Hematopoietic multipotent progenitor cell treated with erythropoietin and hydrocortisone succinate and interleukin-3 and kit ligand, for 4 days (in vitro differentiated cells): ENCODE measurements at regions not wholly inside any gene's neighbourhood (a gene's known extent, or its start where the extent isn't known, plus 50 kb on each side); places are given as distances from the start of the nearest gene placed in this dataset.

Experiments
- DNase-seq: peaks from one replicate; pipeline ENCODE4 v3.0.0-alpha.2; 2015

- DNase-seq, result no peak
Measured at GRCh38 chrX:129077424-129078170, 445.7 kb downstream of the SMARCA1 start.

DNA sequence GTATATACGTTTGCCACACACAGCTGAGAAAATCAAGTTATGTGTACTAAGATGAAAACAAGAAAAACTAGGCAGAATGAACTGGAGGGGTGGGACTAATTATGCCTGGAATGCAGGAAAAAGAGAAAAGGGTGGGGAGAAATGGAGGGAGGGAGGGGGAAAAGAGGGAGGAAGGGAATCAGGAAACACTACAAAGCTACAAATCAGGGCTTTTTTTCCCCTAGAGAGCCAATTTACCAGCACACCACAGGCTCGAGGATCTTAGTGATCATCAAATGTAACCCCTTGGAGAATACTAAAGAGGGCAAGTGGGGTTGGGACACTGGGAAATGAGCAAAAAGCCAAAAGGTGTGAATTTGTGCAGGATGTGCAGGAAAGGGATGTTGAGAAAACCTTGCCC, 451.9 kb downstream of the SMARCA1 start:
- no peak for DNase-seq

GRCh38 chrX:129065895-129066294, 457.4 kb downstream of the SMARCA1 start:
- DNase-seq, result no peak

DNA sequence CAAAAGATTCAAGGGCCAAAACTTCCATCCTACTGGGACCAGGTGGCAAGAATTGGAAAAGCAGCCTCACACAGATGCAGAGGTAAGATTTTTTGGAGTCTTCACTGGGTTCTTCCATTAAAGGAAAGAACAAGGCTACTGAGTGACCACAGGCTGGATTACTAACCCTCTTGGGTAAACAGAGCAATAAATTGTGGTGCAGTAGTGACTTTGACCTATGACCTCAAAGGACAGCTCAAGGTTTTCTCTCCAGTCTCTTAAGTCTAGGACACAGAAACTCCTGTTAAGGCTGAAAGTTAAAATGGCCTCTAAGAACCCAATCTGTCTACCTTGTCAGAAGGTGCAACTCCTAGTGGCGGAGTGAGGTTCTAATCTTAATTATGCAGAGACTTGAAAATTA, 464.9 kb downstream of the SMARCA1 start:
- no peak for DNase-seq

GRCh38 chrX:129043138-129043537, 480.2 kb downstream of the SMARCA1 start:
- no peak for DNase-seq

DNA sequence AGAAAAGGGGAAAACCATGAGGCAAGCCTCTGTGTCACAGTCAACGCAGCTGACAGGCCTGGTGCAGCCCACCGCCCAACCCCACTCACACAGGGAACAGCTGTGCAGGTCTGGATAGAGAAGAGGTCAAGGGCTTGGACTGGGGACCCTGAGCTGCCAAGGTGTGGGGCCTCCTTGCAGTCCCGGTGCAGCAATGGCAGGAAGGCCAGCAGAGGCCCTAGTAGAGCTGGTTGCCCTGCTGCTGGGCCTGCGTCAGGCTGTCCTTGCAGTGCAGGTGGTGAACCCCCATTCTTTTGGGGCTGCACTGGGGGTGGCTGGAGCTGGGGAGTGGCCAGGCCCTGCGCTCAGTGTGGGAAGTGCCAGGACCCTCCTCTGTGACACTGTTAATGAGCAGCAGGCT, 482.0 kb downstream of the SMARCA1 start:
- DNase-seq, result no peak

DNA sequence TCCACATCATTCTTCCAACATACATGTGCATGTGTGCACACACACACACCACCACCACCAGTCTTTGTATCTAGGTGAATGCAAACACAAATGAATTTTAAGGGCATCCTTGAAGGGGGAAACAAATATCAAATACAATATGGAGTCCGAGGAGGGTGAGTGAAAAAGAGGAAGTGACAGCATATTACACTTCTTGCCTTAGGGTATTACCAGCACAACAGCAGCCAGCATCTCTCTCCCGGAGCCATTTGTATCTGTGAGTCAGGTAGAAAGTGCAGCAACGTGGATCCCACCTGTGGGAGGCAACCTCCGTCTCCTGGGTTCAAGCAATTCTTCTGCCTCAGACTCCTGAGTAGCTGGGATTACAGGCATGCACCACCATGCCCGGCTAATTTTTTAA, 483.2 kb downstream of the SMARCA1 start:
- peak; percentile 2 for DNase-seq

DNA sequence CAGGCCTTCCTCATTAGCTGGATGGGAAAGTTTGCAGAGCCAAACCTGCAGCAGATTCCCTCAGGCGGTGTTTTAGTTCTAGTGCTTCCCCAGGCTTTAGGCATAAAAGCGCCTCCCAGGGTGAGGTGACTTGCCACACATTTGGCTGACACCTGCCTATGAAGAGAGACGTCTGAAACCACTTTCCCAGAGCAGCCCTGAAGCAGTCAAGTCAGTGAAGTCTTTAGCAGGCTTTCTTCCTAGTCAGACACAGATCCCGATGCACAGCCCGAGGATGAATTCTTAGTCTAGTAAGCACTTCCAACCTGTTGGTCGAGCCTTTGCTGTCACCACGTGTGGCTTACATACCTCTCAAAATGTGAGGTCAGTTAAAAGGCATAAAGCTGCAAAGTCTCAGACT, 484.1 kb downstream of the SMARCA1 start:
- no peak for DNase-seq

DNA sequence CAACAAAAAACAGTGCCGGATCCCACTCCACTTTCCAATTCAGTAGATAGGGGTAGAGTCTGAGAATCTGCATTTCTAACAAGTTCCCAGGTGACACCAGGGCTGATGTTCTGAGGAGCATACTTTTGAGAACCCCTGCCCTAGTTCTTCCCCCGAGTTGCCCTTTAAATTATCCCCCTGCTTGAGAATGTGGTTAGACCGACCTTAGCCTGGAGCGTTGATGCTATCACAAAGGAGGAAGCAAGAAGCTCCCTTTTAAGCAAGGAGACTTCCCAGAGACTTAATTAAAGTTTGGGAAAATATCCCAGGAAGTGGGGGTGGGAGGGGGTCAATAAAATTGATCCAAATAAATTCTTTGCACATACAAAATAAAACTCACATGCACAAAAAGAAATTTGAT, 485.9 kb downstream of the SMARCA1 start:
- no peak for DNase-seq

DNA sequence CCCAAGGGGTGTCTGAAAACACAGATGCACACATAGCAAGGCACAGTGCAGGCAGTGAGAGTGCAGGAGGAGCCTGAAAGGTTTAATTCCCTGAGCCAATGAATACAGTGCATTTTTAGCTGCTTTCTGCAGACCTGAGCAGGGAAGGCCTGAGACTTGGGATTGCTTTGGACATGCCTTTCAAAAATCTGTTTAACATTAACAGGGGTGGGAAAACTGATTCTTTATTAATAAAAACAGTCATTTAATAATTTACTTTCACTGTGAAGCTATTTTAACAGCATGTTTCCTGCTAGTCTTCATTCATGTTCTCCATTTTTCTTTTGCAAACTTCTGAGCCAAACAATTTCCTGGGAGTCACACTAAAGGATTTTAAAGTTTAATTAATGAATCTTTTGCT, 488.1 kb downstream of the SMARCA1 start:
- no peak for DNase-seq

DNA sequence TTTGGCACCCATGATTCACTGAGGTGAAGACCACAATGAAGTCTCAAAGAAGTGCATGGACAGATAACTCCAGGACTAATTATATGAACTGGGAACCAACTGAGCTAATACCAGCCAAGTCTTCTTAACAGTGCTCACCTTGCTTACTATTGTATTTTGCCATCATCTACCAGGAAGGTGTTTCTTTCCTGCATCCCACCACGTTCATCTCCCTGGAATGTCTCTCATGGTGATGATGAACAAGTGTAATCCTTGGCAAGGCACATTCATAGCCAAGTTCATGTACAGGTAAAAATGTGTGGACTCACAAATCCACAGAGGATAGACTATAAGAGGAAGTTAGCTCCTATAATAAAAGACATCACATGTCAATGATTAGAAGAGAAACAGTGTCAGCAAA, 489.1 kb downstream of the SMARCA1 start:
- no peak for DNase-seq

GRCh38 chrX:129026202-129026601, 497.1 kb downstream of the SMARCA1 start:
- DNase-seq, result no peak

- DNase-seq, result peak; percentile 9
Measured at GRCh38 chrX:129025376-129025775, 497.9 kb downstream of the SMARCA1 start.

DNA sequence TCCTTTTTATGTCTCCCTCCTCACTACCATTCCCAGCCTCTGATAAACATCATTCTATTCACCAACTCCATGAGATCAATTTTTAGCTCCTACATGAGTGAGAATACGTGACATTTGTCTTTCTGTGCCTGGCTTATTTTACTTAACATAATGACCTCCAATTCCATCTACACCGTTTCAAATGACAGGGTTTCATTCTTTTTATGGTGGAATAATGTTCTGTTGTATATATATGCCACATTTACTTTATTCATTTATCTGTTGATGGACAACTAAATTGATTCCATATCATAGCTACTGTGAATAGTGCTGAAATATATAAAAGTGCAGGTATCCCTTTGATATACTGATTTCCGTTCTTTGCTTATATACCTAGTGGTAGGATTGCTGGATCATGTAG, 503.9 kb downstream of the SMARCA1 start:
- no peak for DNase-seq

- DNase-seq, result no peak
Measured at GRCh38 chrX:129015381-129015780, 507.9 kb downstream of the SMARCA1 start.

DNA sequence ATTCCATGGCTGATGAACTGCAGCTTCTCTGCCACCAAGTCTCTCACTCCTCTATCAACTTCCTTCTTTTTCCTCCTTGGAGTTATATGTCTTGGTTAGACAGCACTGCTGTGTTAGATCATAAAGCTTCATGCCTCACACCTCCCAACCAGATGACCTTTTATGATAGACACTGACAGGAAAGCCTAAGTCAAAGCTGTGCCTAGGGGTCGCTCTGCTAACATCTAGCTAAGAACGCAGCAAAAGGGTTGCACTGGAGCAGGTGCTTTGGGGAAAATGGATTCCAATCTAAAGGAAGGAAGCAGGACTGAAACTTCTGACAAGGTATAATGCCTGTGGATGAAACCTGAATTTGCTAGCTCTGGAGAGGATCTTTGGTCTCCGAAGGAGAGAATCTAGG, 509.7 kb downstream of the SMARCA1 start:
- DNase-seq, result no peak

DNA sequence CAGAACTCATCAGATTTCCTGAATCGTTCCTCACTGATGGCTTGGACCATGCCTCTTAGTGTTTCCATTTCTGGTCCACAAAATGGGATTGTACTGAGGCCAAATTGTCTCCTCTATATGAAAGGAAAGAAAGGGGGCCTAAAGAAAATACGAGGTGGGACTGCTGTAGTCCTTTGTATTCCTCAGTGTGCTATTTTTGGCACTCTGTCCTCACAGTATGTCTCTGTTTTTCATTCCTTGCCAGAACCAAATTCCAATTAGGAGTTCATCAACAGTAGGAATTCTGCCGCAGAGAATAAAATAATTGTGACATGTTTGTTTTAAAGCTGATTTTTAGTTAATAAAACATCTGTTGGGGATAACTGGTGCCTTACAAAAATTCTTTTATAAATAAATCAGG, 515.7 kb downstream of the SMARCA1 start:
- DNase-seq, result no peak

GRCh38 chrX:129006491-129006890, 516.8 kb downstream of the SMARCA1 start:
- no peak for DNase-seq

- DNase-seq, result no peak
Measured at GRCh38 chrX:129000797-129001196, 522.5 kb downstream of the SMARCA1 start.

DNA sequence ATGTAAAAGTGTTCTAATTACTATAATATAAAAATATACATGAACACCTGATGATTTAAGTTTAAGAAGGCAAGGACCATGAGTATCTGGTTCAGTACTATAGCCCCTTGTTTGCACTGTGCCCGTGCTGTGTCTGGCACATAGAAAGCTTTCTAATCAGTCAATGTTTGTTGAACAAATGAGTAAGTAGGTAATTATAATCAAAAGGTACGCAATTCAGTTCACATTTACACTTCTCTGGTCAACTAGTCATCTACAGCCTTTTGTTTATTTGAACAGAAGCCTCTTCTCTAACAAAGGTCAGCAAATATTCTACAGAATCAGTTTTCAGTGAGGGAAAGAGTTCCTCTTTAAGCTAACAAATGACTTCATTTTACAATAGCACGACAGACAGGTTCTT, 523.3 kb downstream of the SMARCA1 start:
- no peak for DNase-seq

DNA sequence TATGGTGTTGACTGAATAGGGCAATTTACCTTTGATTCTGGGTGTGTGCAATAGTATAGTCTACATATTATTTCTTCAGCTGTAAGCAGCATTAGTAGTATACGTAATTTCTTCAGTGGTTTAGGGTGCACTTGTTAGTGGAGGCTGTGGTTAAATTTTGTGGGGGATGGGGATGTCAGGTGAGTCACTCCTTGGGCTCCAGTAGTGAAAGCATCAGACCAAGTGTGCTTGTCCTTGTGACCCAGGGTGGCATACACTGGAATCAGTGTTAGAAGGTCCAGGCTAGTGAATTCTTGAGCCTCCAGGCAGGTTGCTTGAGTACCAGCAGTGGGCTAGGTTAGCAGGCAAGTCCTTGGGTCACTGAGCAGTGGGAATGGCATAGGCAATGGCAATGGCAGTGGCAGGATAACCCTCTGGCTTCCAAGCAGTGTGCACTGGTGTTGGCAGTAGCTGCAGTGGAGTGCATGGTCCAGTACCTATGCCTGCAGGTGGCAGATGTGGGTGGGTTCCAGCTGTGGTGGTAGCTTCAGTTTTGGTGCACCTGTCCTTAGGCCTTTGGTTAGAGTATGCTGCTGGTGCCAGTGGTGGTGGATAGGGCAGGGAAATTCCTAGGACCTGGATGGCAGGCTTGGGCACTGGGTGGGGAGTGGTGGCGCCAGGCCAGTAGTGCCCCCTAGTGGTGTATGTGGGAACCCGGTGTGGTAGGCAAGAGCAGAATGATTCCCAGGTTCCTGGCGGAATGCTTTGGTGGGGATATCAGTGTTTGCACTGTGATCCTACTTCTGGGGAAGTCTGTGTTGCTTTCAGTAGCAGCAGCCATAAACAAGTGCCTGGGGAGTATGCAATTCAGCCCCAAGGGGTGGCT, 531.0 kb downstream of the SMARCA1 start:
- no peak for DNase-seq

GRCh38 chrX:128975745-128976144, 547.5 kb downstream of the SMARCA1 start:
- DNase-seq, result peak; percentile 36

DNA sequence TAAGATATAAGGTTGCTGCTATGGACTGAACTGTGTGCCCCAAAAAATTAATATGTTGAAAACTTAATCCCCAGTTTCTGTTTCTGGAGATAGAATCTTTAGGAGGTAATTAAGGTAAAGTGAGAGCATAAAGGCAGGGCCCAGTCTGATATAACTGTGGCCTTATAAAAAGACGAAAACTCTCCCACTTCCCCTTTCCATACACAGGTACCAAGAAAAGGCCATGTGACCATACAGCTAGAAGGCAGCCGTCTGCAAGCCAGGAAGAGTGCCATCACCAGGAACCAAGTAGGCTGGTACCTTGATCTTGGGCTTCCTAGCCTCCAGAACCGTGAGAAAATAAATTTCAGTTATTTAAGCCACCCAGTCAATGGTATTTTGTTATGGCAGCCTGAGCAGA, 550.3 kb downstream of the SMARCA1 start:
- no peak for DNase-seq

DNA sequence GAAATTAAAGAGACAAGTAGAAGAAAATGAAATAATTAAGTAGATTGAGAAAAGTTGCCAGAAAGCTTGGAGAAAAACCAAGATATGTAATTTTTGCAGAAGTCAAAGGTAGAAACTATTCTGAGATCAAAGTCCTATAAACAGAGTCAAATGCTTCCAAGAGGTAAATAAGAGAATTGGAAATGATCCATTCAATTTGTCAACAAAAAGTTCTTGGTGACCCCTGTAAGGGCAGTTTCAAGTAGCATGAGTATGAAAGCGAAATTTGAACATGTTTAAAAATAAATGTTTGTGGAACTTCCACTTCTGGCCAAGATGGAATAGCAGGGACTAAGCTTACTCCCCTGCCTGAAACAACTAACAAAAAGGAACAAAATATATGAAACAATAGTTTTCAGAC, 562.0 kb downstream of the SMARCA1 start:
- no peak for DNase-seq
